Activated CD4-positive, alpha-beta memory T cell treated with anti-CD3 and anti-CD28 coated beads for 36 hours (primary cell): ENCODE measurements at regions not wholly inside any gene's neighbourhood (a gene's known extent, or its start where the extent isn't known, plus 50 kb on each side); places are given as distances from the start of the nearest gene placed in this dataset.

Experiments used
- CTCF ChIA-PET: fragments of 350-600 bp; sonication (Branson Sonifier 250); formaldehyde crosslinking; loops from one replicate; lab custom pipeline; 2021; ENCODE audit warnings: antibody characterized with exemption, inconsistent platforms; lab: Charles Lee
- POLR2A ChIA-PET: fragments of 350-600 bp; sonication (Branson Sonifier 250); formaldehyde crosslinking; loops from one replicate; lab custom pipeline; 2021; ENCODE audit warnings: antibody characterized with exemption; lab: Charles Lee
- DNase-seq: peaks from one replicate; pipeline ENCODE4 v3.0.0-alpha.2; 2020
- H3K27ac Mint-ChIP-seq: one replicate; pipeline ENCODE4 v1.8.0; 2021; ENCODE audit warnings: mixed read lengths
- H3K27me3 Mint-ChIP-seq: one replicate; pipeline ENCODE4 v1.8.0; 2021; ENCODE audit warnings: mixed read lengths
- H3K36me3 Mint-ChIP-seq: one replicate; pipeline ENCODE4 v1.8.0; 2021; ENCODE audit warnings: mixed read lengths
- H3K4me1 Mint-ChIP-seq: one replicate; pipeline ENCODE4 v1.8.0; 2021; ENCODE audit warnings: low read depth, mixed read lengths
- H3K4me3 Mint-ChIP-seq: one replicate; pipeline ENCODE4 v1.8.0; 2021; ENCODE audit warnings: mild to moderate bottlenecking, mixed read lengths
- H3K9me3 Mint-ChIP-seq: one replicate; pipeline ENCODE4 v1.8.0; 2021; ENCODE audit warnings: mixed read lengths
- intact Hi-C: fragments of 100-400 bp; cut with micrococcal nuclease; formaldehyde crosslinking; loops from one replicate; pipeline ENCODE4 v1.15.1; 2023

DNA sequence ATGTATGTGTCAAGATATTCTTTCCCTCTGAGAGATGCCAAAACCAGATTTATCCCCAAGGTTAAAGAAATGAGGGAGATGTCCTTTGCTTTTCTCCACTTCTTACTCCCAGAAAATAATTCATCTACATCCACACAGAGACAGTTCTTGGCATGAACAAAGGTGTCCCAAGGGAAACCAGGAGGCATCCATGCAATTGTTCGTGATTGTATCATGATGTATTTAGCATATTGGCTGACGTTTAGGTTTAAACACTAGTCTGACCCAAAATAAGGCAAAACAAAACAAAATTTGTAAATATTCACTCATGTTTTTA, 223.9 kb downstream of the C7orf25 start:
- H3K36me3 Mint-ChIP-seq, result no peaks in the 10 kb centered on the region
- intact Hi-C loops, result no loop called here
- H3K27me3 Mint-ChIP-seq, result peaks cover 3% of the 10 kb centered on the region
- no peaks in the 10 kb centered on the region for H3K4me1 Mint-ChIP-seq
- H3K9me3 Mint-ChIP-seq, result no peaks in the 10 kb centered on the region
- H3K27ac Mint-ChIP-seq, result no peak overlapping the region
- no peak for DNase-seq
- ChIA-PET CTCF (no interaction called here), POLR2A (no interaction called here)
- H3K4me3 Mint-ChIP-seq, result no peak overlapping the region

- peaks cover 3% of the 10 kb centered on the region for H3K27me3 Mint-ChIP-seq
- H3K9me3 Mint-ChIP-seq, result no peaks in the 10 kb centered on the region
- H3K4me1 Mint-ChIP-seq, result no peaks in the 10 kb centered on the region
- intact Hi-C loops, result no loop called here
- ChIA-PET POLR2A (no interaction called here), CTCF (no interaction called here)
- H3K27ac Mint-ChIP-seq, result no peak overlapping the region
- no peaks in the 10 kb centered on the region for H3K36me3 Mint-ChIP-seq
- DNase-seq, result no peak
- no peak overlapping the region for H3K4me3 Mint-ChIP-seq
These were observed 224.4 kb downstream of the C7orf25 start for GRCh38 chr7:42687211-42688055.

- H3K4me3 Mint-ChIP-seq, result no peak overlapping the region
- no peak overlapping the region for H3K27ac Mint-ChIP-seq
- intact Hi-C loops, result no loop called here
- H3K9me3 Mint-ChIP-seq, result no peaks in the 10 kb centered on the region
- no peak for DNase-seq
- no peaks in the 10 kb centered on the region for H3K4me1 Mint-ChIP-seq
- peaks cover 3% of the 10 kb centered on the region for H3K27me3 Mint-ChIP-seq
- CTCF ChIA-PET, result no interaction called here
- H3K36me3 Mint-ChIP-seq, result no peaks in the 10 kb centered on the region
- POLR2A ChIA-PET, result no interaction called here
These were observed 225.2 kb downstream of the C7orf25 start for GRCh38 chr7:42686594-42687156.

DNA sequence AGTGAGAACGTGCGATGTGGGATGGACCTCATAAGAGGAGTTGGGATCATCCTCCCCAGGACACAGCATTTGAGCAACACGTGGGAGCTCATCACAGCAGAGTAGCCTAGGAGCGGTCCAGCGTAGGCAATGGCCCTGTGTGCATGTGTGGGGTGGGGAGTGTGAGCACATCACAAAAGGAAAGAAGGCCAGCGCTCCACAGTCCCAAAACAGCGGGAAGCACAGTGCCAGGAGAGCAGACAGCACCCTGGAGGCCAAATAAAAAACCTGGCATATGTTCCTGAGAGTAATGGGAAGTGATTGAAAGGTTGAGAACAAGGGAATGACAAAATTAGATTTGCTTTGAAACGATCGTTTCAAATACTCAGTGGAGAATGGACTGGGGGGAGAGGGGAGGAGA, 226.0 kb downstream of the C7orf25 start:
- H3K27me3 Mint-ChIP-seq, result peaks cover 3% of the 10 kb centered on the region
- H3K9me3 Mint-ChIP-seq, result no peaks in the 10 kb centered on the region
- CTCF ChIA-PET, result no interaction called here
- no peaks in the 10 kb centered on the region for H3K4me1 Mint-ChIP-seq
- DNase-seq, result no peak
- intact Hi-C loops, result no loop called here
- no peak overlapping the region for H3K4me3 Mint-ChIP-seq
- no peak overlapping the region for H3K27ac Mint-ChIP-seq
- POLR2A ChIA-PET, result no interaction called here
- no peaks in the 10 kb centered on the region for H3K36me3 Mint-ChIP-seq

DNA sequence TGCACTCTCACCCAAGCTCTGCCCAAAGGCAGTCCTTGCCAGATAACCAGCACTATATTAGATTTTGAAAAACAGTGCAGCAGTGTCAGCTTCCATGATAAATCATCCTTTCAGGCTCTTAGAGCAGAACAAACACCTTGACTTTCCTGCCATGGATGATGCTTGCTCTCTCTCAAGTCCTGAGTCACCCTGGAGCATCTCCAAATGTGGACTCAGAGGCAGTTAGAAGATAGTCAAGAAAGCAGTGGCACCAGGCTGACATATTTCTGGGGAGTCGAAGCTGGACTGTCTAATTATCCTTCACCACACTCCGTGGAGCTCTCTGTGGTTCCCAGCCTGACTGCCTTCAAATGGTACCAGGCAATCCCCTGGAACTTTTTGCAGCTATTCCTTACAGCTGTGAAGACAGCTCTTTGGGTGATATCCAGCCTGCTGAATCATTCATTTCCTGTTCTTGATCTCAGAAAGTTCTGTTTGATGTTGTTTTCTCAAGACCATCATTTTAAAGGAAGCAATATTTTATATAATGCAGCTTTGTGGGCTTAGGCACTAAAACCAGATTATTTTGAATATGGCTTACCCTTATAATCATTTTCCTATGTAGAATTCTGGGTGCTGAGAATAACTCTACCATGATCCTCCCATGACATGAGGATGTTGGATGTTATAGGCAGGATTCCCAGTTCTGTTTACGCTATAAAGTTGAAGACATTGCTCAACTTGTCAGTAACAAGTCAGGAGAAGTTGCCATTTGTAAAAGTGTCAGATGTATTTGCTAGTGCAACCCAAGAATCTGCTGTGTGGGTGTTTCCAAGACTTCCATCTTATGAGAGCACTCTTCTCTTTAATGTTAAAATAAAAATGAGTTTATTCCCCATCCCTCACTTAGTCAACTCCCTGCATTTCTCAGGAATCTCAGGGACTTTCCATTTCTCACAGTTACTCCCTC, 233.8 kb downstream of the C7orf25 start:
- ChIA-PET CTCF (no interaction called here), POLR2A (no interaction called here)
- Mint-ChIP-seq H3K27me3 (no peaks in the 10 kb centered on the region), H3K4me1 (no peaks in the 10 kb centered on the region), H3K27ac (no peak overlapping the region), H3K36me3 (no peaks in the 10 kb centered on the region), H3K9me3 (no peaks in the 10 kb centered on the region), H3K4me3 (no peak overlapping the region)
- no peak for DNase-seq
- intact Hi-C loops, result no loop called here

- ChIA-PET POLR2A (no interaction called here), CTCF (no interaction called here)
- Mint-ChIP-seq H3K9me3 (no peaks in the 10 kb centered on the region), H3K27me3 (no peaks in the 10 kb centered on the region), H3K36me3 (no peaks in the 10 kb centered on the region), H3K4me1 (peaks cover 6% of the 10 kb centered on the region), H3K27ac (no peak overlapping the region), H3K4me3 (no peak overlapping the region)
- intact Hi-C loops, result no loop called here
- DNase-seq, result no peak
These were observed 237.3 kb downstream of the C7orf25 start for GRCh38 chr7:42674541-42674940.

DNA sequence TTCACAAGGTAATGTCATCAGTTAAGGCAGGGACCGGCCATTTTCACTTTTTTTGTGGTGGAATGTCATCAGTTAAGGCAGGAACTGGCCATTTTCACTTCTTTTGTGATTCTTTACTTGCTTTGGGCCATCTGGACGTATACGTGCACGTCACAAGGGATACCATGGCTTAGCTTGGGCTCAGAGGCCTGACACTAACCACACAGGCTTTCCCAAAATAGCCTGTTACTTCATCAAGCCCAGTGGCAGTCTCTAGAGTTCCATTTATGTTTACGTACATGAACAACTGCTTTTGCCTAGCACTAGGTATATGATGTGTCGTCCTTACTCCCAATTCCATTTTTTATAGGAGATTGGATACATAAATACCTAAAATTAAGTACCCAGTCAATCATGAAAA, 237.9 kb downstream of the C7orf25 start:
- DNase-seq, result no peak
- no peaks in the 10 kb centered on the region for H3K27me3 Mint-ChIP-seq
- peaks cover 6% of the 10 kb centered on the region for H3K4me1 Mint-ChIP-seq
- no peaks in the 10 kb centered on the region for H3K9me3 Mint-ChIP-seq
- POLR2A ChIA-PET, result no interaction called here
- CTCF ChIA-PET, result no interaction called here
- H3K27ac Mint-ChIP-seq, result no peak overlapping the region
- no peaks in the 10 kb centered on the region for H3K36me3 Mint-ChIP-seq
- intact Hi-C loops, result no loop called here
- no peak overlapping the region for H3K4me3 Mint-ChIP-seq

GRCh38 chr7:42672339-42672999, 239.4 kb downstream of the C7orf25 start:
- H3K27ac Mint-ChIP-seq, result no peak overlapping the region
- peaks cover 6% of the 10 kb centered on the region for H3K4me1 Mint-ChIP-seq
- ChIA-PET CTCF (no interaction called here), POLR2A (no interaction called here)
- DNase-seq, result no peak
- peaks cover 3% of the 10 kb centered on the region for H3K9me3 Mint-ChIP-seq
- peaks cover under 1% of the 10 kb centered on the region for H3K36me3 Mint-ChIP-seq
- no peaks in the 10 kb centered on the region for H3K27me3 Mint-ChIP-seq
- no peak overlapping the region for H3K4me3 Mint-ChIP-seq
- intact Hi-C loops, result no loop called here

DNA sequence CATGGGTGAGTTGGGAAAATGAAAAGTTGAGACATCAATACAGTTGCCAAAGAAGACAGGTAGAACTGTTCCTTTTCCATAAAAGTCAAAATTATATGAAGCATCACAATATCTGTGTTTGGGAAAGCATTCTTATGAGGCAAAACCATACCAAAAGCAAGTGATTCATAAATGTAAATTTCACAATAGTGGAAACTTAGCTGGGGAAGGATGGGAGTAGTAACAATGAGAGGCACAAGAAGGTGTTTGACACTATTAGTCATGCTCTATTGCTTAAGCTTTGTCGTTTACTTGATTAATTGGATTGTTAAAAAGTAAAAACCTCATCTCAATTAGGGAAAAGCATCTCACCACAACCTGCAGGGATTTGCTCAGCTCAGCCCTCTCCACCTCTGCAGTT, 240.2 kb downstream of the C7orf25 start:
- no peaks in the 10 kb centered on the region for H3K27me3 Mint-ChIP-seq
- H3K36me3 Mint-ChIP-seq, result peaks cover 3% of the 10 kb centered on the region
- intact Hi-C loops, result no loop called here
- peaks cover 11% of the 10 kb centered on the region for H3K9me3 Mint-ChIP-seq
- no peak for DNase-seq
- peaks cover 6% of the 10 kb centered on the region for H3K4me1 Mint-ChIP-seq
- H3K27ac Mint-ChIP-seq, result no peak overlapping the region
- ChIA-PET POLR2A (no interaction called here), CTCF (no interaction called here)
- H3K4me3 Mint-ChIP-seq, result no peak overlapping the region

DNA sequence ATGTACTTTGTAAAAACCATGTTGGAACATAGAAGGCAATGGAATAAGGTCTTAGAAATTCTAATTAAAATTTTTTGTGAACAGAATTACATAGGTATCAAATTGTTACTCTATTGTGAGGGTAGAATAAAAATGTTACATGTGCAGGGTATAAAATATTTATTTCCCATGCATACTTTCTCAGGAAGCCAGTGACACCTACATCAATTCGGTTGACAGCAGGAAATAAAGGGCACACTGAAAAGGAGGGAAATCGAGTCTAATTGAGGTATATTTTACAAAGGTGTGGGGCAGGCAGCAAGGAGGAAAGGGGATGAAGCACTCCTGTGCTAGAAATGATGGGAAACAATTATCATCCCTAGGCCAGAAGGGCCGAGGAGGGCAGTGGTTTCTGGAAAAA, 244.9 kb downstream of the C7orf25 start:
- ChIA-PET POLR2A (no interaction called here), CTCF (no interaction called here)
- Mint-ChIP-seq H3K4me1 (peaks cover 6% of the 10 kb centered on the region), H3K27me3 (no peaks in the 10 kb centered on the region), H3K4me3 (no peak overlapping the region), H3K36me3 (peaks cover 3% of the 10 kb centered on the region), H3K27ac (no peak overlapping the region), H3K9me3 (peaks cover 13% of the 10 kb centered on the region)
- intact Hi-C loops, result no loop called here
- no peak for DNase-seq

- Mint-ChIP-seq H3K36me3 (peaks cover 3% of the 10 kb centered on the region), H3K4me1 (no peaks in the 10 kb centered on the region), H3K27ac (no peak overlapping the region), H3K4me3 (no peak overlapping the region), H3K27me3 (no peaks in the 10 kb centered on the region), H3K9me3 (peaks cover 13% of the 10 kb centered on the region)
- CTCF ChIA-PET, result no interaction called here
- intact Hi-C loops, result no loop called here
- POLR2A ChIA-PET, result no interaction called here
- no peak for DNase-seq
These were observed 249.0 kb downstream of the C7orf25 start for GRCh38 chr7:42662862-42663261.

DNA sequence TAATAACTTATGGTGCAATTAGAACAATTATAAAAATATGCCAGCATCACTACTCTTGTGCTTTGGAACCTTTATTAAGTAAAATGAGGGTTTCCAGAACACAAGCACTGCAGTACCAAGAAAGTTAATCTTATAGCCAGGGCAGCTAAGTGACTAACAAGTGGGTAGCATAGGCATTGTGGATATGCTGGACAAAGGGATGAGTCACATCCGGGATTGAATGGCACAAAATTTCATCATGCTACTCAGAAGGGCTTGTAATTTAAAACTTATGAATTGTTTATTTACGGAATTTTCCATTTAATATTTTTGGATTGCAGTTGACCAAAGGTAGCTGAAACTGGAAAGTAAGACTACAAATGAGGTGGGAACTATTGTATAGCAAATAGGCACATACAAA, 250.6 kb downstream of the C7orf25 start:
- H3K27me3 Mint-ChIP-seq, result no peaks in the 10 kb centered on the region
- ChIA-PET CTCF (no interaction called here), POLR2A (no interaction called here)
- intact Hi-C loops, result no loop called here
- H3K27ac Mint-ChIP-seq, result no peak overlapping the region
- no peaks in the 10 kb centered on the region for H3K36me3 Mint-ChIP-seq
- no peak for DNase-seq
- H3K4me3 Mint-ChIP-seq, result no peak overlapping the region
- peaks cover 2% of the 10 kb centered on the region for H3K9me3 Mint-ChIP-seq
- H3K4me1 Mint-ChIP-seq, result no peaks in the 10 kb centered on the region
